PC-9 (cell line): ENCODE measurements at regions not wholly inside any gene's neighbourhood (a gene's known extent, or its start where the extent isn't known, plus 50 kb on each side); places are given as distances from the start of the nearest gene placed in this dataset.

Experiments used
- BruUV-seq: library from RNA; stranded (reverse); fragments of 400-500 nt; replicated peaks from 2 replicates; lab custom pipeline; 2021; lab: Mats Ljungman, UMichigan
- CTCF ChIA-PET: fragments of 300-600 bp; sonication (Branson Sonifier 250); formaldehyde crosslinking; loops from one replicate; lab custom pipeline; 2022; ENCODE audit warnings: antibody characterized with exemption; lab: Charles Lee
- POLR2A ChIA-PET: fragments of 300-600 bp; sonication (Branson Sonifier 250); formaldehyde crosslinking; loops from one replicate; lab custom pipeline; 2022; ENCODE audit warnings: antibody characterized with exemption; ENCODE audit not compliant: unreplicated experiment; lab: Charles Lee
- DNase-seq, 2 experiments: peaks; one replicate each; pipeline versions ENCODE4 v3.0.0 to v3.0.0-alpha.2; 2015 to 2022; ENCODE audit warnings: mixed read lengths in 1 of 2
- H2AFZ ChIP-seq: fragments of 200-600 bp; sonication (generic); 2 replicates; pipeline ENCODE4 v1.8.1; 2017; ENCODE audit warnings: antibody characterized with exemption
- H3F3A ChIP-seq: fragments of 200-600 bp; sonication (generic); 2 replicates; pipeline ENCODE4 v1.8.1; 2017; ENCODE audit warnings: antibody characterized with exemption, mild to moderate bottlenecking, low read depth; ENCODE audit not compliant: insufficient read depth
- H3K27ac ChIP-seq: fragments of 200-600 bp; sonication (generic); 2 replicates; pipeline ENCODE4 v1.6.1; 2016; ENCODE audit warnings: mixed run types
- H3K27me3 ChIP-seq: fragments of 200-600 bp; sonication (generic); 2 replicates; pipeline ENCODE4 v1.6.1; 2016; ENCODE audit warnings: low read depth, mixed run types; ENCODE audit not compliant: insufficient read depth
- H3K36me3 ChIP-seq: fragments of 200-600 bp; sonication (generic); 2 replicates; pipeline ENCODE4 v1.6.1; 2016; ENCODE audit warnings: low read depth, mixed run types
- H3K4me1 ChIP-seq: fragments of 200-600 bp; sonication (generic); replicated peaks from 2 replicates; pipeline ENCODE4 v1.6.1; 2016; ENCODE audit warnings: mixed run types; ENCODE audit not compliant: insufficient read depth
- H3K4me2 ChIP-seq: fragments of 200-600 bp; sonication (generic); 2 replicates; pipeline ENCODE4 v1.6.1; 2017; ENCODE audit warnings: mixed run types
- H3K4me3 ChIP-seq: fragments of 200-600 bp; sonication (generic); 2 replicates; pipeline ENCODE4 v1.6.1; 2016; ENCODE audit warnings: mixed run types
- H3K79me2 ChIP-seq: fragments of 200-600 bp; sonication (generic); 2 replicates; pipeline ENCODE4 v1.6.1; 2017; ENCODE audit warnings: low read depth, mixed run types
- H3K9me2 ChIP-seq: fragments of 200-600 bp; sonication (generic); 2 replicates; pipeline ENCODE4 v1.8.1; 2017; ENCODE audit warnings: mild to moderate bottlenecking; ENCODE audit not compliant: insufficient read depth
- H3K9me3 ChIP-seq: fragments of 200-600 bp; sonication (generic); 2 replicates; pipeline ENCODE4 v1.8.1; 2016; ENCODE audit warnings: low read depth; ENCODE audit not compliant: insufficient read depth
- H4K20me1 ChIP-seq: fragments of 200-600 bp; sonication (generic); 2 replicates; pipeline ENCODE4 v1.8.1; 2017; ENCODE audit not compliant: insufficient read depth
- EZH2 ChIP-seq: fragments of 200-600 bp; sonication (generic); IDR thresholded peaks from 2 replicates; pipeline ENCODE4 v1.8.0; 2017; ENCODE audit warnings: antibody characterized with exemption, low read depth
- intact Hi-C: fragments of 100-400 bp; cut with micrococcal nuclease; formaldehyde crosslinking; loops from one replicate; pipeline ENCODE4 v1.10.0; 2022; ENCODE audit not compliant: unreplicated experiment
- TF ChIP-seq, protein P1 (sequence below): fragments of 200-600 bp; sonication (generic); conservative IDR thresholded peaks from 2 replicates; pipeline ENCODE4 v1.6.1; 2017; ENCODE audit warnings: mixed run types, antibody characterized with exemption, mild to moderate bottlenecking, moderate library complexity

- Histone ChIP-seq H3K27ac (no peak overlapping the region), H3K4me3 (no peak overlapping the region), H3K4me2 (no peak overlapping the region), H3K36me3 (no peaks in the 10 kb centered on the region), H2AFZ (no peak overlapping the region), H3K9me3 (no peaks in the 10 kb centered on the region), H3F3A (no peaks in the 10 kb centered on the region), H3K9me2 (no peaks in the 10 kb centered on the region; the same call in 1 of the 2 replicates), H4K20me1 (no peaks in the 10 kb centered on the region), H3K27me3 (no peaks in the 10 kb centered on the region), H3K79me2 (no peaks in the 10 kb centered on the region), H3K4me1 (no peaks in the 10 kb centered on the region)
- intact Hi-C loops: no loop called here
- no TSS peak for BruUV-seq
- DNase-seq: no peak
- ChIA-PET POLR2A (interaction anchor here (0.6 kb wide), 2 partner anchors 73 to 196 kb away, joined by 3 to 4 read pairs; no protein-coding TSS in a partner anchor), CTCF (no interaction called here)
- TF ChIP-seq, protein P1, sequence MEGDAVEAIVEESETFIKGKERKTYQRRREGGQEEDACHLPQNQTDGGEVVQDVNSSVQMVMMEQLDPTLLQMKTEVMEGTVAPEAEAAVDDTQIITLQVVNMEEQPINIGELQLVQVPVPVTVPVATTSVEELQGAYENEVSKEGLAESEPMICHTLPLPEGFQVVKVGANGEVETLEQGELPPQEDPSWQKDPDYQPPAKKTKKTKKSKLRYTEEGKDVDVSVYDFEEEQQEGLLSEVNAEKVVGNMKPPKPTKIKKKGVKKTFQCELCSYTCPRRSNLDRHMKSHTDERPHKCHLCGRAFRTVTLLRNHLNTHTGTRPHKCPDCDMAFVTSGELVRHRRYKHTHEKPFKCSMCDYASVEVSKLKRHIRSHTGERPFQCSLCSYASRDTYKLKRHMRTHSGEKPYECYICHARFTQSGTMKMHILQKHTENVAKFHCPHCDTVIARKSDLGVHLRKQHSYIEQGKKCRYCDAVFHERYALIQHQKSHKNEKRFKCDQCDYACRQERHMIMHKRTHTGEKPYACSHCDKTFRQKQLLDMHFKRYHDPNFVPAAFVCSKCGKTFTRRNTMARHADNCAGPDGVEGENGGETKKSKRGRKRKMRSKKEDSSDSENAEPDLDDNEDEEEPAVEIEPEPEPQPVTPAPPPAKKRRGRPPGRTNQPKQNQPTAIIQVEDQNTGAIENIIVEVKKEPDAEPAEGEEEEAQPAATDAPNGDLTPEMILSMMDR: no peak
- no peak for TF ChIP-seq EZH2
Measured at GRCh38 chr2:184119989-184120800, 478.1 kb upstream of the ZNF804A start.

DNA sequence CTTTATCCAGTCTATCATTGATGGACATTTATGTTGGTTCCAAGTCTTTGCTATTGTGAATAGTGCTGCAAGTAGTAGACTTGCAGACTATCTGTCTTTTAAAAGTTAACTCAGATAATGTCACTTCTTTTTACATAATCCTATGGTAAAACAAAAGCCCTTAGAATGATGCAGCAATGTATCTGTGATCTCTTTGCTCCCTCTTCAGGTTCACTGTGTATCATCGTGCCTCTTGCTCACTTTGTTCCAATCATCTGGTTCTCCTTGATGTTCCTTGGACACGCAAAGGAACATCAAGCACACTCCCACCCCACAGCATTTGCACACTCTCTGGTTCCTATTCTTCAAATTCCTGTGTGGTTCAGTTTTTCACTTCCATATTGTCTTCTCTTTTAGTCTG is 472.5 kb upstream of the ZNF804A start:
- Histone ChIP-seq H3K9me2 (no peaks in the 10 kb centered on the region; the same call in 1 of the 2 replicates), H3K4me2 (no peak overlapping the region), H3K79me2 (no peaks in the 10 kb centered on the region), H3K36me3 (no peaks in the 10 kb centered on the region), H3K4me1 (no peaks in the 10 kb centered on the region), H3K4me3 (no peak overlapping the region), H3K9me3 (no peaks in the 10 kb centered on the region), H3K27ac (no peak overlapping the region), H3K27me3 (no peaks in the 10 kb centered on the region), H4K20me1 (no peaks in the 10 kb centered on the region), H2AFZ (no peak overlapping the region), H3F3A (no peaks in the 10 kb centered on the region)
- DNase-seq: no peak
- ChIA-PET CTCF (no interaction called here), POLR2A (interaction anchor here (0.5 kb wide), 1 partner anchor 1332 kb away, joined by 3 read pairs; no protein-coding TSS in a partner anchor)
- BruUV-seq: no TSS peak
- intact Hi-C loops: no loop called here
- no peak for TF ChIP-seq EZH2
- TF ChIP-seq, protein P1: no peak

DNA sequence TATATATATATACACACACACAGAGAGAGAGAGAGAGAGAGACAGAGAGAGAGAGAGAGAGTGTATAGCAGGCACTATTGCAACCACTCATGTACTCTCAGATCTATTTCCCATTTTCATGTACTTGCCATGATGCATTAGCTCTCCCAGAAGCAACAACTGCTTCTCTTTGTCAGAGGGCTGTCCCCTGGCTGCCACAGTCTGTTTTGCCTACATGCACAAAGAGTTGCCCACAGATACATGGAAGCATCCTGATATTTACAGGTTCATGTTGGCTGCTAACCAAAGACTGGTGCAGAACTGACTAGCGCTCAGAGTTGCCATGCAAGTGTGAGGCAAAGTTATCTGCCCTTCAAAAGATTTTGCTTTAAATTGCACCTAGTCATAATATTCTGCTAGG is 469.3 kb upstream of the ZNF804A start:
- Histone ChIP-seq H3K9me3 (no peaks in the 10 kb centered on the region), H3K4me2 (no peak overlapping the region), H3K27me3 (no peaks in the 10 kb centered on the region), H3K4me1 (no peaks in the 10 kb centered on the region), H4K20me1 (no peaks in the 10 kb centered on the region), H2AFZ (no peak overlapping the region), H3K4me3 (no peak overlapping the region), H3K9me2 (no peaks in the 10 kb centered on the region; the same call in 1 of the 2 replicates), H3K36me3 (no peaks in the 10 kb centered on the region), H3K27ac (no peak overlapping the region), H3F3A (no peaks in the 10 kb centered on the region), H3K79me2 (no peaks in the 10 kb centered on the region)
- no peak for TF ChIP-seq EZH2
- TF ChIP-seq, protein P1: no peak
- ChIA-PET CTCF (no interaction called here), POLR2A (no interaction called here)
- intact Hi-C loops: no loop called here
- no peak for DNase-seq
- no TSS peak for BruUV-seq
